ENCODE measurements at regions not wholly inside any gene's neighbourhood (a gene's known extent, or its start where the extent isn't known, plus 50 kb on each side); places are given as distances from the start of the nearest gene placed in this dataset.

DNA sequence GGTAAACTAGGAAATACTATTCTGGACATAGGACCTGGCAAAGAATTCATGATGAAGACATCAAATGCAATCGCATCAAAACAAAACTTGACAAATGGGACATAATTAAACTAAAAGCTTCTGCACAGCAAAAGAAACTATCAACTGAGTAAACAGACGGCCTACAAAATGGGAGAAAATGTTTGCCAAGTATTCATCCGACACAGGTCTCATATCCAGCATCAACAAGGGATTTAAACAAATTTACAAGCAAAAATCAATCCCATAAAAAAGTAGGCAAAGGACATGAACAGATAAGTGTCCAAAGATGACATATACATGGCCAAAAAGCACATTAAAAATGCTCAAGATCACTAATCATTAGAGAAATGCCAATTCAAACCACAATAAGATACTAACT, 1088.9 kb downstream of the NAALADL2 start:
- ChIA-PET CTCF (no interaction called here), POLR2A (no interaction called here)

More for the DNA sequence above, 1088.9 kb downstream of the NAALADL2 start:
- Mint-ChIP-seq H3K4me3 (no peak overlapping the region), H3K27me3 (ENCODE audit: low read depth) (no peaks in the 10 kb centered on the region; the same call in 1 of the 2 replicates), H3K36me3 (peaks cover 32% of the 10 kb centered on the region), H3K9me3 (peaks cover 37% of the 10 kb centered on the region), H3K27ac (no peak overlapping the region), H3K4me1 (peaks cover 13% of the 10 kb centered on the region)
- DNase-seq (ENCODE audit: low spot score) = no peak
- TF ChIP-seq, protein P1, sequence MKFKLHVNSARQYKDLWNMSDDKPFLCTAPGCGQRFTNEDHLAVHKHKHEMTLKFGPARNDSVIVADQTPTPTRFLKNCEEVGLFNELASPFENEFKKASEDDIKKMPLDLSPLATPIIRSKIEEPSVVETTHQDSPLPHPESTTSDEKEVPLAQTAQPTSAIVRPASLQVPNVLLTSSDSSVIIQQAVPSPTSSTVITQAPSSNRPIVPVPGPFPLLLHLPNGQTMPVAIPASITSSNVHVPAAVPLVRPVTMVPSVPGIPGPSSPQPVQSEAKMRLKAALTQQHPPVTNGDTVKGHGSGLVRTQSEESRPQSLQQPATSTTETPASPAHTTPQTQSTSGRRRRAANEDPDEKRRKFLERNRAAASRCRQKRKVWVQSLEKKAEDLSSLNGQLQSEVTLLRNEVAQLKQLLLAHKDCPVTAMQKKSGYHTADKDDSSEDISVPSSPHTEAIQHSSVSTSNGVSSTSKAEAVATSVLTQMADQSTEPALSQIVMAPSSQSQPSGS (CRISPR knock-in tag; IDR thresholded peaks at IDR 0.05; ENCODE audit: borderline replicate concordance, low read depth) = no peak
- TF ChIP-seq NFATC4 (CRISPR knock-in tag; IDR thresholded peaks at IDR 0.05) (no peak), HMGA2 (CRISPR knock-in tag; IDR thresholded peaks at IDR 0.05) (no peak), NR3C1 (CRISPR knock-in tag; conservative IDR thresholded peaks at IDR 0.05; ENCODE audit: low read depth) (no peak), NFE2L1 (CRISPR knock-in tag; IDR thresholded peaks at IDR 0.05) (no peak), SP1 (CRISPR knock-in tag; conservative IDR thresholded peaks at IDR 0.05) (no peak), NR2C2 (CRISPR knock-in tag; IDR thresholded peaks at IDR 0.05) (no peak), ZNF416 (CRISPR knock-in tag; IDR thresholded peaks at IDR 0.05) (no peak), OVOL2 (CRISPR knock-in tag; IDR thresholded peaks at IDR 0.05; ENCODE audit: borderline replicate concordance) (no peak), FOXK1 (CRISPR knock-in tag; IDR thresholded peaks at IDR 0.05) (no peak), ATF1 (CRISPR knock-in tag; IDR thresholded peaks at IDR 0.05) (no peak), ZNF121 (CRISPR knock-in tag; IDR thresholded peaks at IDR 0.05) (no peak), ZBTB21 (CRISPR knock-in tag; IDR thresholded peaks at IDR 0.05; ENCODE audit: borderline replicate concordance) (no peak)
- TF ChIP-seq, protein P2, sequence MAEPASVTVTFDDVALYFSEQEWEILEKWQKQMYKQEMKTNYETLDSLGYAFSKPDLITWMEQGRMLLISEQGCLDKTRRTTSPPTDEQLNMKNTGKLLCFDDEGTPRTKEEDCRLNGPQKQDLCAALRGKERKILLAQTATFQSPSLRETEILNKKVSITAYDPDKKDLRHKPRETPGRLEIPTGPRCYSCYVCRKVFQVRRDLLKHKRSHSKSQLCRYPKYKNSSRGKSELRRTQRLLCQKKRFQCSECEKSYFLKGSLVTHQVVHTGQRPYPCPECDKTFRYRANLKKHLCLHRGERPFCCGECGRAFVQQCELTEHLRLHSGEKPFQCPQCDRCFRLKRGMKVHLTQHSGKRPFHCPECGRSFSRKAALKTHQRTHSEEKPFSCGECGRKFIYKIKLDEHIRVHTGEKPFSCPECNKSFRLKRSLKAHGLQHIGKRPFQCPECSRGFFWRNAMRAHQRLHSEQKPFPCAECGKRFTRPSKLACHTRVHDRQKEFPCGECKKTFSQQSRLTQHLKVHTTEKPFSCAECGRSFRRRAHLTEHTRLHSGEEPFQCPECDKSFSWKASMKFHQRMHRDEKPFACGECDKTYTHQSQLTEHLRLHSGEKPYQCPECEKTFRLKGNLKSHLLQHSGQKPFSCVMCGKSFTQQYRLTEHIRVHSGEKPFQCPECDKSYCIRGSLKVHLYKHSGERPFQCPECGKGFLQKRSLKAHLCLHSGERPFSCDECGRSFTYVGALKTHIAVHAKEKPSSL (CRISPR knock-in tag; conservative IDR thresholded peaks at IDR 0.05) = no peak
- TF ChIP-seq, protein P3, sequence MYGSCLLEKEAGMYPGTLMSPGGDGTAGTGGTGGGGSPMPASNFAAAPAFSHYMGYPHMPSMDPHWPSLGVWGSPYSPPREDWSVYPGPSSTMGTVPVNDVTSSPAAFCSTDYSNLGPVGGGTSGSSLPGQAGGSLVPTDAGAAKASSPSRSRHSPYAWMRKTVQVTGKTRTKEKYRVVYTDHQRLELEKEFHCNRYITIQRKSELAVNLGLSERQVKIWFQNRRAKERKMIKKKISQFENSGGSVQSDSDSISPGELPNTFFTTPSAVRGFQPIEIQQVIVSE (CRISPR knock-in tag; IDR thresholded peaks at IDR 0.05; ENCODE audit: borderline replicate concordance) = no peak
- TF ChIP-seq, protein P4, sequence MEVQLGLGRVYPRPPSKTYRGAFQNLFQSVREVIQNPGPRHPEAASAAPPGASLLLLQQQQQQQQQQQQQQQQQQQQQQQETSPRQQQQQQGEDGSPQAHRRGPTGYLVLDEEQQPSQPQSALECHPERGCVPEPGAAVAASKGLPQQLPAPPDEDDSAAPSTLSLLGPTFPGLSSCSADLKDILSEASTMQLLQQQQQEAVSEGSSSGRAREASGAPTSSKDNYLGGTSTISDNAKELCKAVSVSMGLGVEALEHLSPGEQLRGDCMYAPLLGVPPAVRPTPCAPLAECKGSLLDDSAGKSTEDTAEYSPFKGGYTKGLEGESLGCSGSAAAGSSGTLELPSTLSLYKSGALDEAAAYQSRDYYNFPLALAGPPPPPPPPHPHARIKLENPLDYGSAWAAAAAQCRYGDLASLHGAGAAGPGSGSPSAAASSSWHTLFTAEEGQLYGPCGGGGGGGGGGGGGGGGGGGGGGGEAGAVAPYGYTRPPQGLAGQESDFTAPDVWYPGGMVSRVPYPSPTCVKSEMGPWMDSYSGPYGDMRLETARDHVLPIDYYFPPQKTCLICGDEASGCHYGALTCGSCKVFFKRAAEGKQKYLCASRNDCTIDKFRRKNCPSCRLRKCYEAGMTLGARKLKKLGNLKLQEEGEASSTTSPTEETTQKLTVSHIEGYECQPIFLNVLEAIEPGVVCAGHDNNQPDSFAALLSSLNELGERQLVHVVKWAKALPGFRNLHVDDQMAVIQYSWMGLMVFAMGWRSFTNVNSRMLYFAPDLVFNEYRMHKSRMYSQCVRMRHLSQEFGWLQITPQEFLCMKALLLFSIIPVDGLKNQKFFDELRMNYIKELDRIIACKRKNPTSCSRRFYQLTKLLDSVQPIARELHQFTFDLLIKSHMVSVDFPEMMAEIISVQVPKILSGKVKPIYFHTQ (CRISPR knock-in tag; IDR thresholded peaks at IDR 0.05) = no peak
- TF ChIP-seq, protein P5, sequence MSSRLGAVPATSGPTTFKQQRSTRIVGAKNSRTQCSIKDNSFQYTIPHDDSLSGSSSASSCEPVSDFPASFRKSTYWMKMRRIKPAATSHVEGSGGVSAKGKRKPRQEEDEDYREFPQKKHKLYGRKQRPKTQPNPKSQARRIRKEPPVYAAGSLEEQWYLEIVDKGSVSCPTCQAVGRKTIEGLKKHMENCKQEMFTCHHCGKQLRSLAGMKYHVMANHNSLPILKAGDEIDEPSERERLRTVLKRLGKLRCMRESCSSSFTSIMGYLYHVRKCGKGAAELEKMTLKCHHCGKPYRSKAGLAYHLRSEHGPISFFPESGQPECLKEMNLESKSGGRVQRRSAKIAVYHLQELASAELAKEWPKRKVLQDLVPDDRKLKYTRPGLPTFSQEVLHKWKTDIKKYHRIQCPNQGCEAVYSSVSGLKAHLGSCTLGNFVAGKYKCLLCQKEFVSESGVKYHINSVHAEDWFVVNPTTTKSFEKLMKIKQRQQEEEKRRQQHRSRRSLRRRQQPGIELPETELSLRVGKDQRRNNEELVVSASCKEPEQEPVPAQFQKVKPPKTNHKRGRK (CRISPR knock-in tag; IDR thresholded peaks at IDR 0.05; ENCODE audit: borderline replicate concordance) = no peak
- TF ChIP-seq, protein P6, sequence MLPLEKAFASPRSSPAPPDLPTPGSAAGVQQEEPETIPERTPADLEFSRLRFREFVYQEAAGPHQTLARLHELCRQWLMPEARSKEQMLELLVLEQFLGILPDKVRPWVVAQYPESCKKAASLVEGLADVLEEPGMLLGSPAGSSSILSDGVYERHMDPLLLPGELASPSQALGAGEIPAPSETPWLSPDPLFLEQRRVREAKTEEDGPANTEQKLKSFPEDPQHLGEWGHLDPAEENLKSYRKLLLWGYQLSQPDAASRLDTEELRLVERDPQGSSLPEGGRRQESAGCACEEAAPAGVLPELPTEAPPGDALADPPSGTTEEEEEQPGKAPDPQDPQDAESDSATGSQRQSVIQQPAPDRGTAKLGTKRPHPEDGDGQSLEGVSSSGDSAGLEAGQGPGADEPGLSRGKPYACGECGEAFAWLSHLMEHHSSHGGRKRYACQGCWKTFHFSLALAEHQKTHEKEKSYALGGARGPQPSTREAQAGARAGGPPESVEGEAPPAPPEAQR (CRISPR knock-in tag; IDR thresholded peaks at IDR 0.05) = no peak
- TF ChIP-seq, protein P7, sequence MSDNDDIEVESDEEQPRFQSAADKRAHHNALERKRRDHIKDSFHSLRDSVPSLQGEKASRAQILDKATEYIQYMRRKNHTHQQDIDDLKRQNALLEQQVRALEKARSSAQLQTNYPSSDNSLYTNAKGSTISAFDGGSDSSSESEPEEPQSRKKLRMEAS (CRISPR knock-in tag; IDR thresholded peaks at IDR 0.05) = no peak
- TF ChIP-seq, protein P8, sequence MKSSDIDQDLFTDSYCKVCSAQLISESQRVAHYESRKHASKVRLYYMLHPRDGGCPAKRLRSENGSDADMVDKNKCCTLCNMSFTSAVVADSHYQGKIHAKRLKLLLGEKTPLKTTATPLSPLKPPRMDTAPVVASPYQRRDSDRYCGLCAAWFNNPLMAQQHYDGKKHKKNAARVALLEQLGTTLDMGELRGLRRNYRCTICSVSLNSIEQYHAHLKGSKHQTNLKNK (CRISPR knock-in tag; IDR thresholded peaks at IDR 0.05) = no peak
- ATAC-seq = no peak

Data from WTC11 (cell line).